Adrenal gland (tissue), 5 donors: ENCODE measurements at regions not wholly inside any gene's neighbourhood (a gene's known extent, or its start where the extent isn't known, plus 50 kb on each side); places are given as distances from the start of the nearest gene placed in this dataset.

Source experiments
- CTCF ChIP-seq, 6 experiments: fragments of 450-650 bp in 4 of 6; fragments of 200-600 bp in 2 of 6; sonication (generic) in 1 of 6; IDR thresholded peaks; 1 replicate in 5 of 6; 2 replicates in 1 of 6; pipeline versions ENCODE4 v1.5.1 to v1.8.0; 2016 to 2021; ENCODE audit warnings: antibody characterized with exemption in 6 of 6, mild to moderate bottlenecking in 2 of 6, moderate library complexity in 1 of 6
- POLR2A ChIP-seq, 2 donors: fragments of 450-650 bp; IDR thresholded peaks; one replicate each; pipeline ENCODE4 v1.6.1; 2017; ENCODE audit warnings: antibody characterized with exemption in 2 of 2, mild to moderate bottlenecking in 2 of 2, moderate library complexity in 1 of 2
- donor health status: DM: no; HTN: no; CAD: no.

GRCh38 chr1:222097588-222097987 lies 355.7 kb upstream of the DUSP10 start:
- TF ChIP-seq CTCF (IDR thresholded peaks at IDR 0.05) (no peak), POLR2A (IDR thresholded peaks at IDR 0.05) (no peak)
